IPS DF 4.7 (cell line): ENCODE measurements at regions not wholly inside any gene's neighbourhood (a gene's known extent, or its start where the extent isn't known, plus 50 kb on each side); places are given as distances from the start of the nearest gene placed in this dataset.

Experiments
- DNase-seq: peaks from one replicate; pipeline ENCODE4 v3.0.0-alpha.2; 2013; ENCODE audit warnings: low spot score; ENCODE audit errors: extremely low read depth

- DNase-seq = no peak
Measured at GRCh38 chr4:32349026-32349425, 1628.9 kb downstream of the PCDH7 start.

DNA sequence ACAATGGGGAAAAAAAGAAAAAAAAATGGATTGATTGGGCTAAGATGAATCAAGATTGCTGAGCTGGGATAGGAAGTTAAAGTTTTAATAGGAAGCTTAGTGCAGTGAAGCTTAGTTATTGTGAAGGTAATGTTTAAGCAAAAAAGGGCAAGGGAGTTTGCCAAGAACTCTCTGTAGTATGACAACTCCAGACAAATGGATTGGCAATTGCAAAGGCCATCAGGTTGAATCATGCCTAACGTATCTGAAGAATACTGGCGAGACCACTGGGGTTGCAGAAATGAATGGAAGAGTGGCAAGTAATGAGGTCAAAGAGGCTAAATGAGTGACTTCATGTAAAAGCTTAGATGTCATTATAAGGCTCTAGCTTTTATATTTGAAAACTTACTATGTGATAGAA lies 1654.0 kb downstream of the PCDH7 start:
- no peak for DNase-seq

DNA sequence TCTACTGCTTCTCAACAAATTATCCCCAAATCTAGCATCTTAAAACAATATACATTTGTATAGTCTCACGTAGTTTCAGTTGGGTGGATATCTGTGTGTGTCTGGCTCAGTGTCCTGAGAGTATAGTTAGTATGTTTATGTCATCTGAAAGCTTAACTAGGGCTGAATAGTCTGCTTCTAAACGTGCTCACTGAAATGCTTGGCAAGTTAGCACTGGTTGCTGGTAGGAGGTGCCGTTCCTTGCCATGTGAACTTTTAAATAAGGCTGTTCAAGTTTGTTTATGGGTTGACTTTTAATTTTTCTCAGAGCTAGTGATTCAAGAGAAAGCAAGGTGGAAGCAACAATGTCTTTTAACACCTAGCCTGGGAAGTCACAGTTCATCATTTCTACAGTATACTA lies 1673.6 kb downstream of the PCDH7 start:
- no peak for DNase-seq

GRCh38 chr4:32394255-32394654 lies 1674.1 kb downstream of the PCDH7 start:
- no peak for DNase-seq

GRCh38 chr4:32396507-32397070 lies 1676.4 kb downstream of the PCDH7 start:
- DNase-seq = no peak

GRCh38 chr4:32400870-32401269 lies 1680.7 kb downstream of the PCDH7 start:
- no peak for DNase-seq

- DNase-seq = no peak
Measured at GRCh38 chr4:32417113-32417704, 1697.0 kb downstream of the PCDH7 start.

- no peak for DNase-seq
Measured at GRCh38 chr4:32423267-32423666, 1703.1 kb downstream of the PCDH7 start.

GRCh38 chr4:32425243-32425642 lies 1705.1 kb downstream of the PCDH7 start:
- DNase-seq = no peak

- no peak for DNase-seq
Measured at GRCh38 chr4:32427566-32427965, 1707.4 kb downstream of the PCDH7 start.

GRCh38 chr4:32429151-32429550 lies 1709.0 kb downstream of the PCDH7 start:
- no peak for DNase-seq

DNA sequence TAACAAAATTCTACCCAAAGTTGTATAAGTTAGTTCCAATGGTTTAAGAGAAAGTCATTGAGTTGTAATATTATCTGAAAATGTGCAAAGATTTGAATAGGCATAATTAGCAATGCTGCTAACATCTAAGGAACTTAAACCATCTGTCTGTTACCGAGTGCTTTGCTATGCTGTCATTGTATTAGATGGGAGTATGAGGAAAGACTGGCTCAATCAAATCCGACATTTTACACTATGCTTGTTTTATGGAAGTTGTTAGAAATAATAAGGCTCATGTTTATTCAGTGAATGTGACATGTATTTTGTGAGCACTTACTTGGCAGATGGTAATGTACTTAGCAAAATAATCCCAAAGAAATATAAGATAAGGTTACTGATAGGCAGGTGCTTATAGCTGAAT lies 1715.1 kb downstream of the PCDH7 start:
- DNase-seq = no peak

DNA sequence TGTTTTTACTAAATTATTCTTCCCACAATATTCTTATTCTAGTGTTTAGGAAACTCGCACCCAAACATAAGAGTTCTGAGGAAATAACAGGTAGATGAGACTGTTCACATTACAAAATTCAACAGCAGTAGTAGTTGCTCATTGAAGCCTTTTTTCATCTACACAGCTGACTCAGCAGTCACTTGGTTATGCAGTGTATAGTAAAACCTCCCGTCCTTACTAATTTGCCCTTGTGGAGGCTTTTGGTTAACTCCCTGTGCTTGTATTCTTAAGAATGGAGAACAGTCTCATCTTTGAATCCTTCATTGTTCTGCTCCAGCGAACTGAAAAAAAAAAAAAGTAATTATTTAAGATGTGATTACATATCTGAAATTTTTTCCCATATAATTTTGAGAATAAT lies 1716.6 kb downstream of the PCDH7 start:
- DNase-seq = no peak

- no peak for DNase-seq
Measured at GRCh38 chr4:32440391-32440790, 1720.2 kb downstream of the PCDH7 start.

DNA sequence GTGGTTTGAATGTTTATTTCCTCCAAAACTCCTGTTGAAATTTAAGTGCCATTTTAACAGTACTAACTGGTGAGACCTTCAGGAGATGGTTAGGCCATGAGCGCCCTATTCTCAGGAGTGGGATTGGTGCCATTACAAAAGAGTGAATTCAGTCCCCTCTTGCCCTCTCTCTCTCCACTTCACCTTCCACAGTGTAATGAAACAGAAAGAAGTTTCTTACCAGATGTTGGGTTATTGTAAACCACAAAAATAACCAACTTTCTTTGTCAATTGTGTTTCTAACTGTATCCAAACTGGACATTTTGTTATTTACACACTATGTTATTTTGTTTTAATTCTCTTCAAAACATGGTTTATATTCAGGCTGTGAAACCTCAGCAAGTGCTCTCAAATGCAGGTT lies 1734.3 kb downstream of the PCDH7 start:
- no peak for DNase-seq

- no peak for DNase-seq
Measured at GRCh38 chr4:32455231-32455630, 1735.1 kb downstream of the PCDH7 start.

- DNase-seq = no peak
Measured at GRCh38 chr4:32460972-32461371, 1740.8 kb downstream of the PCDH7 start.

DNA sequence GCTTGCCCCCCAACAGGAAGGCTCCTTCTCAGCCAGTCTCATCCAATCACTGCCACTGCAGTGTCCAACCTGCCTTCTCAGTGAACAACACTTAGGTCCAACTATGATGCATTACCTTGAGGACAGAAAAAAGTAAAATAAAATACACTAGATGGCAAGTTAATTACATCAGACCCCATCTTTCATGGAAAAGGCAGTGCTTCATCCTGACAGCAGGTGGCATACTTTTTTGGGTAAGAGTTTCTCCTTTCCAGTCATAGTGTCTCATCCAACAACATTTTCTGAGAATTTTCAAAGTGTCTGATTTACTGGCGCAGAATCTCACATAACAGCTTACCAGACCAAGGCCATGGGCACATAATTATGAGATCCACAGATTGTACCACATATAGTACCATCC lies 1742.8 kb downstream of the PCDH7 start:
- DNase-seq = peak; percentile 30

- DNase-seq = no peak
Measured at GRCh38 chr4:32470087-32470585, 1750.0 kb downstream of the PCDH7 start.

GRCh38 chr4:32472918-32473317 lies 1752.7 kb downstream of the PCDH7 start:
- DNase-seq = no peak

DNA sequence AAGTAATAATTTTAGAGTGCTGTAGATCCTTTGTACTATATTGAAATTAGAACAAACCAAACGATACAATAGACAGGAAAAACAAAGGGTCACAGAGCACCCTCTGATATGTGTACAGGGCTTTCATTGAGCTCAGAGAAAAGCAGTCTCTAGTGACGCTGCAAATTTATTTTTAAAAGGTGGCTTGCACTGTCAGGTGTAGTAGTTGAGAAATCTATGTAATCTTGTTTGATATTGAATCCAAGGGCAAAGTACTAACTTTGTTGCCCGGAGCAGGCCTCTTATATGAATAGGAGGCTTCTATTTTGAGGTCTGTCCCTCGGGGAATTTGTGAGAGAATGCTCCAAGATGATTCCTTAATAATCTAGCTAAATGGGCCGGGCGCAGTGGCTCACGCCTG lies 1755.5 kb downstream of the PCDH7 start:
- no peak for DNase-seq

GRCh38 chr4:32477518-32477917 lies 1757.3 kb downstream of the PCDH7 start:
- no peak for DNase-seq

DNA sequence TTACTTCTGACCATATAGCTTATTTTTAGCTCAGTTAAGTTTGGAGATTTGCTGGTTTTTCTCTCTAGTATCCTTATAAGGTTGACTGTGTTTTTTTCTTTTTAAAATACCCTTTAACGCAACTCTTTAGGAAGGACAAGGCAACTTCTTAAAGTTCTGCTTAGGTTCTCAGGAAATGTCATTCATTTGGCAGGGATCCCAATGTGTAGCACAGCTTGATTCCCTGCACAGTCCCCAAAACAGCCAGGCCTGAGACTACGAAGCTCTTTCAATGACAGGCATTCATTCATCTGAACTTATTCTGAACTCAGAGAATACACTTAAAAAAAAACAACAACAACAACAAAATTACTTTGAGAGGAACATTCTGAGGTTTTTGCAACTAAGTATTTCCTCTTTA lies 1765.8 kb downstream of the PCDH7 start:
- no peak for DNase-seq

GRCh38 chr4:32488690-32489089 lies 1768.5 kb downstream of the PCDH7 start:
- DNase-seq = no peak
